DMS79 (cell line): ENCODE measurements at regions not wholly inside any gene's neighbourhood (a gene's known extent, or its start where the extent isn't known, plus 50 kb on each side); places are given as distances from the start of the nearest gene placed in this dataset.
"Not testable (repeated sequence)": the region's sequence is repeated elsewhere in the genome, so short reads cannot be mapped to it uniquely, and the experiment has no call there.

Source experiments
- DNase-seq: peaks from one replicate; lab custom pipeline; 2025; lab: John Stamatoyannopoulos, UW

- DNase-seq = not testable (repeated sequence)
Measured at GRCh38 chr1:25171013-25171412, 61.3 kb downstream of the SYF2 start.

DNA sequence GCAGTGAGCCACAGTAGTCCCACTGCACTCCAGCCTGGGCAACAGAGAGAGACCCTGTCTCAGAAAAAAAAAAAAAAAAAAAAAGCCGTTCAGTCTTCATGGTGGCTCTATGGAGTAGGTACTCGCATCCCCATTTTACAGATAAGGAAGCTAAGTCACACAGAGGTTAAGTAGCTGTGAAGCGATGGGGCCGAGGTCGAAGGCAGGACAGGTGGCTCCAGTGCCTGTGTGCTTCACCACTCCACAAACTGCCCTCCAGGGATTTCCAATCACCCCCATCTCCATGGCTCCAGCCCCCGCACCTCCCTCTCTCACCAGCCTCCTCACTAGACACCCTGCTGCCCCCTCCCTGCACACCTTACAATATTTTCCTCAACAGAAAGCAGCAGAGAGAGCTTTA lies 61.9 kb downstream of the SYF2 start:
- DNase-seq = no peak

DNA sequence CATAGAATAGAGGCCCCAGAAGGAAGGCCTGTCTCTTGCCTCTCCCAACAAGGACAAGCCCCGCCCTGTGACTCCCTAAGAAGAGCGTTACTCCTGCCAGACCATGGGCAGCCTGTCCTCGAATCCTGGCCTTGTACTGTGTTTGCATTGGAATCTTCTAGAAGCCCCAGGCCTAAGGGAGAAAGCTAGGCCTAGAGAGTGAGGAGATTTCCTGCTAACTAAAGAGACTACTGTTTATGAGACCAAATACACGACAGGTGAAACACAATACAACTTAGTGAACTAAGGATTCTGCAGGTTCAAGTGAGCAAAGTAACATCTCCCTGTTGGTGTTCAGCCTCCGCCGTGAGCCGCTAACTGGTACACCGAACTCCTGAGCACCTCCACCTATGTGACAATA lies 62.7 kb downstream of the SYF2 start:
- DNase-seq = no peak

- DNase-seq = no peak
Measured at GRCh38 chr1:25169168-25169567, 63.1 kb downstream of the SYF2 start.

DNA sequence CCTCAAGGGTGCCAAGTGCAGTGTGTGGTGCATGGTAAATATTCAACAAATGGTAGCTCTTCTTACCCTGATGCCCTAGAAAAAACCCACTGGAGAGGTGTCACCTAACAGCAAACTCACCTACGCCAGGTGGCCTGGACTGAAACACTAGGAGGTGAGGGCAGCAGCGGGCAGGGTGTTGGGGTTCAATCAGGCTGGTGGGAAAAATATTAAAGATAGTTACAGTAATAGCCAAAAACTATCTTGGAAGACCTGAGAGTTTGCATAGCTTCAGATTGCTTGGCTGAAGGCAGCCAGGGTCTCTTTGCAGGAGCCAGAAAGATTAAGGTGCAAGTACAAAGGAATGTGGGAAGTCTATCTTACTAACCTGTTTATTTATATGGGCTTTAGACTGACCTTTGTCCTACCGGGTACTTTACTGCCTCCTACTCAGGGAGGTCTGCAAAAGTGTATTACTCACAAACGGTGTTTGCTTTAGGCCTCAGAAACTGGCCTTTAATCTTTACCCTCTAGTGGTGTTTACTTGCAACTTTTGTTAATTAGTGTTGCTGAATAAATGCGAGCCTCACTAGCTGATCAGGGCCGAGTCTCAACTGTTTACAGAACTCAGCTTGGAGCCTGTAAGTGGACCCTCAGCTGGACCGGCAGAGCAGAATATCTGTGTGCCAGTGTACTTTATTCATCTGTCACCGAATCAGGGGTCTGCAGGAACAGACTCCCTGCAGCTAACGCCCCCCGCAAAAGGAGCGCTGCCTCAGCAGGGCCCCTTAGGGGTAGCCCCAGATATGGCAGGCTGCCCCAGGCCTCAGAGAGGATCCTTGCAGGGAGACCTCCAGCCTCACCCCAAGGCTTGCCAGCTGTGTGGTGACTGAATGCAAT lies 63.9 kb downstream of the SYF2 start:
- DNase-seq = no peak

- DNase-seq = no peak
Measured at GRCh38 chr1:25167269-25168192, 64.8 kb downstream of the SYF2 start.

GRCh38 chr1:25166847-25167246 lies 65.5 kb downstream of the SYF2 start:
- DNase-seq = no peak

- no peak for DNase-seq
Measured at GRCh38 chr1:25163986-25164385, 68.3 kb downstream of the SYF2 start.

DNA sequence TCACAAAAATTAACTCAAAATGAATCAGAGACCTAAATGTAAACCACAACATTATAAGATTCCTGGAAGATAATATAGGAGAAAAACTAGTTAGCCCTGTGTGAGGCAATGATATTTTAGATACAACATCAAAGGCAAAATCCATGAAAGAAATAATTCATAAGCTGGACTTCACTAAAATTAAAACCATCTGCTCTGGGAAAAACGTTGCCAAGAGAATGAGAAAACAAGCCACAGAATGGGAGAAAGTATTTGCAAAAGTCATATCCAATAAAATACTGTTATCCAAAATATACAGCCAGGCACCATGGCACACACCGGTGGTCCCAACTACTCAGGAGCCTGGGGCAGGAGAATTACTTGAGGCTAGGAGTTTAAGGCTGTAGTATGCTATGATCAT lies 70.3 kb downstream of the SYF2 start:
- DNase-seq = no peak

- DNase-seq = no peak
Measured at GRCh38 chr1:25157846-25158245, 74.5 kb downstream of the SYF2 start.

DNA sequence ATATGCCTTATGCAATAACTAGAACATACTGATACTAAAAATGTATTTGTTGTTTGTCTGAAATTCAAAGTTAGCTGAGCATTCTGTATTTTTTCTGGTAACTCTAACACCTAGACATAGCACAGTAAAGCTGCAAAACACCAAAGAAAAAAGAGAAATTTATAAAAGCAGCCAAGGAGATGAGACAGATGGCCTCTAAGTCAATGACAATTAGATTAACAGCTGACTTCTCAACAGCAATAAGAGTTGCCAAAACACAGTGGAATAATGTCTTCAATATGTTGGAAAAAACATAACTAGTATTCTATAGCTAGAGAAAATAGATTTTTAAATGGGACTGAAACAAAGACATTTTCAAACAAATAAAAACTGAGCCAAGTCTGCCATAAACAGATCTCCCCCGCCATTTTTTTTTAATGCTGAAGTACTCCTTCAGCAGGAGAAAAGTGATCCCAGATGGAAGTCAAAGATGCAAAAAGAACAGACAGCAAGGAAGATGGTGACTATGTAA lies 81.3 kb downstream of the SYF2 start:
- DNase-seq = no peak

GRCh38 chr1:25148673-25149300 lies 83.5 kb downstream of the SYF2 start:
- no peak for DNase-seq

GRCh38 chr1:25146451-25146855 lies 85.8 kb downstream of the SYF2 start:
- no peak for DNase-seq

- DNase-seq = peak; percentile 46
Measured at GRCh38 chr1:25145775-25146393, 86.4 kb downstream of the SYF2 start.

DNA sequence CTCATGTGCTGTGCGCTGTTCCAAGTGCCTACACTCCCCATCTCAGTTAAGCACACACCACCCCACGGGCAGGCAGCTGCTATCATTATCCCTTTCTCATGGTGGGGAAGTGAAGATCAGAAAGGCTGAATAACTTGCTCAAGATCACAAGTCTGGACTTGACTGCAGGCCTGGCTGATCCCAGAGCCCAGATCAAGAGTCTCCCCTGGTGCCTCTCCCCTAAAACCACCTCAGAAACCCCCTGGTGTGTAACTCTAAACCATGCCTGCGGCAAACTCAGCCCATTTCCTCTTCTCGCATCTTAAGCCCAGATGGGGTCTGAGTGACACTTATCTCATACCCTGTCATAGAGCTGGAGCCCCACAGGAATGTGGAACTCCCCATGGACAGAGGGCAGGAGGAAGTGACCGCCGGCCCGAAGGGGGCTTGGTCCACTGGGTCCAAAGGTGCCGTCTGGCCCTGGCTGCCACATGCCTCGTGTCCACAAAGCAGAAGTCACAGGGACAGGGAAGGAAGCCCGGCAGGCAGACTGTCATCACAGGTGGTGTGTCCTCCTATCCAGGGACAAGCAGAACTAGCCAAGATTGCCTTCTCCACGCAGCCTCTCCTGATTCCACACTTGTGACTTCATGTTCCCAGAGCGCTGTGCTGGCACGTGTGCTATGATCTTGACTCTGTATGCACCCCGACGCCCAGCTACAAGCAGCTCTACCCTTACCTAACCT lies 92.1 kb downstream of the SYF2 start:
- no peak for DNase-seq

GRCh38 chr1:25137521-25138395 lies 94.5 kb downstream of the SYF2 start:
- no peak for DNase-seq

DNA sequence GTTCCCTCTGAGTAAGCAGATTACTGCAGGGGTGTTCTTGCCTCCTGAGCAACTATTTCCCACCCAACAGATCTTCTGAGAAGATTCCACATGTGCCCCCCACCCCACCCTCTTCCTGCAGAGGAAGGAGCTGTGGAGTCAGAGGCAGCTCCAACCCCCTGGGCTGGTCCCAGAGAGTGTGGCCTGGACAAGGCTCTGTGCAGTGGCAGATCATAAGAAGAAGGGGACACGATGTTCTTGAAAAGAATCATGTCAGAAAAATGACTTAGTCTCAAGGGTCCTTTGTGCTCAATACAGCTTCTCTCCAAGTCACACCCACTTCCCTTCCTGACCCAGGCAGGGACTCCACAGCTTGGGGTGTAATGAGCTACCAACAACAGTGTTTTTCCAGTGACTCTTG lies 95.2 kb downstream of the SYF2 start:
- no peak for DNase-seq

GRCh38 chr1:25135909-25136308 lies 96.4 kb downstream of the SYF2 start:
- DNase-seq = no peak

- no peak for DNase-seq
Measured at GRCh38 chr1:25134801-25135461, 97.4 kb downstream of the SYF2 start.

DNA sequence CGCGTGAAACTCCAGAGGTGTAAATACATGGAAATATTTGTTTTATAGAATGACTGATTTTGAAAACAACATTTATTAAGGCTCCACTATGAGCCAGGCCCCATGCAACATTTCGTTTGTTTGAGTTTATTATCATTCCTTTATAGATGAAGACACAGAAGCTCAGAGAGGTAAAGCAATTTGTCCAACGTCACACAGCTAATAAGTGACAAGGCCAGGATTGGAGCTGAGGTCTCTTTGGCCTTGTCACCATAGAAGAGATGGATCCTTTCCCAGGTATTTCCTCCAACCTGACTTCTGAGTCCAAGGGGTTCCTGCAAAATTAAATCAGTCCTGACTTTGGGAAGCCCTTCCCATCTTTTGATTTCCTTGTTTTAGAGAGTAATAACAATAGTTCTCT lies 98.0 kb downstream of the SYF2 start:
- no peak for DNase-seq
